Activated naive CD8-positive, alpha-beta T cell treated with anti-CD3 and anti-CD28 coated beads for 36 hours (primary cell): ENCODE measurements at regions not wholly inside any gene's neighbourhood (a gene's known extent, or its start where the extent isn't known, plus 50 kb on each side); places are given as distances from the start of the nearest gene placed in this dataset.
"Not testable (repeated sequence)": the region's sequence is repeated elsewhere in the genome, so short reads cannot be mapped to it uniquely, and the experiment has no call there.

ENCODE experiments used
- DNase-seq: peaks from one replicate; pipeline ENCODE4 v3.0.0; 2021
- H3K27ac Mint-ChIP-seq: one replicate; pipeline ENCODE4 v1.8.0; 2022; ENCODE audit warnings: mild to moderate bottlenecking, moderate library complexity, mixed read lengths
- H3K27me3 Mint-ChIP-seq: one replicate; pipeline ENCODE4 v1.8.0; 2022; ENCODE audit warnings: mild to moderate bottlenecking, mixed read lengths
- H3K36me3 Mint-ChIP-seq: one replicate; pipeline ENCODE4 v1.8.0; 2021; ENCODE audit warnings: mild to moderate bottlenecking, mixed read lengths
- H3K4me1 Mint-ChIP-seq: one replicate; pipeline ENCODE4 v1.8.0; 2021; ENCODE audit warnings: mixed read lengths
- H3K4me3 Mint-ChIP-seq: one replicate; pipeline ENCODE4 v1.8.0; 2022; ENCODE audit warnings: mild to moderate bottlenecking, moderate library complexity, mixed read lengths
- H3K9me3 Mint-ChIP-seq: one replicate; pipeline ENCODE4 v1.8.0; 2022; ENCODE audit warnings: mixed read lengths

DNA sequence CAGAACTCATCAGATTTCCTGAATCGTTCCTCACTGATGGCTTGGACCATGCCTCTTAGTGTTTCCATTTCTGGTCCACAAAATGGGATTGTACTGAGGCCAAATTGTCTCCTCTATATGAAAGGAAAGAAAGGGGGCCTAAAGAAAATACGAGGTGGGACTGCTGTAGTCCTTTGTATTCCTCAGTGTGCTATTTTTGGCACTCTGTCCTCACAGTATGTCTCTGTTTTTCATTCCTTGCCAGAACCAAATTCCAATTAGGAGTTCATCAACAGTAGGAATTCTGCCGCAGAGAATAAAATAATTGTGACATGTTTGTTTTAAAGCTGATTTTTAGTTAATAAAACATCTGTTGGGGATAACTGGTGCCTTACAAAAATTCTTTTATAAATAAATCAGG lies 515.7 kb downstream of the SMARCA1 start:
- no peak for DNase-seq
- H3K4me3 Mint-ChIP-seq: no peak overlapping the region
- H3K27ac Mint-ChIP-seq: no peak overlapping the region
- no peaks in the 10 kb centered on the region for H3K27me3 Mint-ChIP-seq
- no peaks in the 10 kb centered on the region for H3K9me3 Mint-ChIP-seq
- H3K4me1 Mint-ChIP-seq: no peaks in the 10 kb centered on the region
- no peaks in the 10 kb centered on the region for H3K36me3 Mint-ChIP-seq

DNA sequence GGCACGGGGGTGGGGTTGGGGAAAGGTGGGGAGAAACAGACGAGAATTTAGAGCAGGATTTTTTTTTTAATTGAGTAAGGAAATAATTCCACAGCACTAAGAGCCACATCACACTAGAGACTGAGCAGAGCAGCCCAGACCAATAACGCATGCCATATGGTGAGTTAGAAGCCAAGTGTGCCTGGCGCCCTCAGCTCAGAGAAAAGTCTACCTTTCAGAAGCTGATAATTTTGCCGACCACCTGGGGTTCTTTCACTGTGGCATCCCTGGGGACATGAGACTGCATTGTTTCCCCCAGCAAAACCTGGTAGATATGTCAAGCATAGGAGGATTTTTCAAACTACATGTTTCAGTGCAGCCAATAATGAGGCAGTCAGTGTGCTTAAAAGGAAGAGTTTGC lies 516.8 kb downstream of the SMARCA1 start:
- DNase-seq: no peak
- H3K9me3 Mint-ChIP-seq: no peaks in the 10 kb centered on the region
- H3K36me3 Mint-ChIP-seq: no peaks in the 10 kb centered on the region
- H3K4me3 Mint-ChIP-seq: no peak overlapping the region
- no peaks in the 10 kb centered on the region for H3K4me1 Mint-ChIP-seq
- H3K27me3 Mint-ChIP-seq: no peaks in the 10 kb centered on the region
- H3K27ac Mint-ChIP-seq: no peak overlapping the region

DNA sequence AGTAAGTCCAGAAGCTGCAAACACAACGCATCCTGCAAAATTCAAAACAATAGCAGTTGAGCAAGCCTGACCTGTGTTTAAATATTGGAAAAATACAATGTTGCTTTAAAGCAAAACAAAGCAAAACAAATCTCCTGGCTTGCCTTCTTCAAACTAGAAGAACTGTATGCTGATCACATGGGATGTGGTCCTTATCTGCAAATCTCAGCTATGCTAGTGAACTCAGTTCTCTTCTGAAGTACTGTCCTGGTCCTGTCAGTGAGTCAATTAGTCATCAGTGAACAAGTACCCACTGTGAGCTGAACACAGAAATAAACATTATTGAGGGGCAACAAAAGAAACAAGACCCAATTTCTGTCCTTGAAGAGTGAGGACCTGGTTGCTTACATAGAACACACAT lies 522.5 kb downstream of the SMARCA1 start:
- Mint-ChIP-seq H3K9me3 (no peaks in the 10 kb centered on the region), H3K4me3 (no peak overlapping the region), H3K36me3 (no peaks in the 10 kb centered on the region), H3K27ac (no peak overlapping the region), H3K4me1 (no peaks in the 10 kb centered on the region), H3K27me3 (no peaks in the 10 kb centered on the region)
- DNase-seq: no peak

DNA sequence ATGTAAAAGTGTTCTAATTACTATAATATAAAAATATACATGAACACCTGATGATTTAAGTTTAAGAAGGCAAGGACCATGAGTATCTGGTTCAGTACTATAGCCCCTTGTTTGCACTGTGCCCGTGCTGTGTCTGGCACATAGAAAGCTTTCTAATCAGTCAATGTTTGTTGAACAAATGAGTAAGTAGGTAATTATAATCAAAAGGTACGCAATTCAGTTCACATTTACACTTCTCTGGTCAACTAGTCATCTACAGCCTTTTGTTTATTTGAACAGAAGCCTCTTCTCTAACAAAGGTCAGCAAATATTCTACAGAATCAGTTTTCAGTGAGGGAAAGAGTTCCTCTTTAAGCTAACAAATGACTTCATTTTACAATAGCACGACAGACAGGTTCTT lies 523.3 kb downstream of the SMARCA1 start:
- no peaks in the 10 kb centered on the region for H3K36me3 Mint-ChIP-seq
- H3K9me3 Mint-ChIP-seq: peaks cover 1% of the 10 kb centered on the region
- H3K4me3 Mint-ChIP-seq: no peak overlapping the region
- DNase-seq: no peak
- no peaks in the 10 kb centered on the region for H3K27me3 Mint-ChIP-seq
- H3K27ac Mint-ChIP-seq: no peak overlapping the region
- H3K4me1 Mint-ChIP-seq: no peaks in the 10 kb centered on the region

DNA sequence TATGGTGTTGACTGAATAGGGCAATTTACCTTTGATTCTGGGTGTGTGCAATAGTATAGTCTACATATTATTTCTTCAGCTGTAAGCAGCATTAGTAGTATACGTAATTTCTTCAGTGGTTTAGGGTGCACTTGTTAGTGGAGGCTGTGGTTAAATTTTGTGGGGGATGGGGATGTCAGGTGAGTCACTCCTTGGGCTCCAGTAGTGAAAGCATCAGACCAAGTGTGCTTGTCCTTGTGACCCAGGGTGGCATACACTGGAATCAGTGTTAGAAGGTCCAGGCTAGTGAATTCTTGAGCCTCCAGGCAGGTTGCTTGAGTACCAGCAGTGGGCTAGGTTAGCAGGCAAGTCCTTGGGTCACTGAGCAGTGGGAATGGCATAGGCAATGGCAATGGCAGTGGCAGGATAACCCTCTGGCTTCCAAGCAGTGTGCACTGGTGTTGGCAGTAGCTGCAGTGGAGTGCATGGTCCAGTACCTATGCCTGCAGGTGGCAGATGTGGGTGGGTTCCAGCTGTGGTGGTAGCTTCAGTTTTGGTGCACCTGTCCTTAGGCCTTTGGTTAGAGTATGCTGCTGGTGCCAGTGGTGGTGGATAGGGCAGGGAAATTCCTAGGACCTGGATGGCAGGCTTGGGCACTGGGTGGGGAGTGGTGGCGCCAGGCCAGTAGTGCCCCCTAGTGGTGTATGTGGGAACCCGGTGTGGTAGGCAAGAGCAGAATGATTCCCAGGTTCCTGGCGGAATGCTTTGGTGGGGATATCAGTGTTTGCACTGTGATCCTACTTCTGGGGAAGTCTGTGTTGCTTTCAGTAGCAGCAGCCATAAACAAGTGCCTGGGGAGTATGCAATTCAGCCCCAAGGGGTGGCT lies 531.0 kb downstream of the SMARCA1 start:
- no peaks in the 10 kb centered on the region for H3K36me3 Mint-ChIP-seq
- H3K9me3 Mint-ChIP-seq: peaks cover 3% of the 10 kb centered on the region
- no peak overlapping the region for H3K27ac Mint-ChIP-seq
- no peaks in the 10 kb centered on the region for H3K27me3 Mint-ChIP-seq
- DNase-seq: no peak
- no peaks in the 10 kb centered on the region for H3K4me1 Mint-ChIP-seq
- H3K4me3 Mint-ChIP-seq: no peak overlapping the region

DNA sequence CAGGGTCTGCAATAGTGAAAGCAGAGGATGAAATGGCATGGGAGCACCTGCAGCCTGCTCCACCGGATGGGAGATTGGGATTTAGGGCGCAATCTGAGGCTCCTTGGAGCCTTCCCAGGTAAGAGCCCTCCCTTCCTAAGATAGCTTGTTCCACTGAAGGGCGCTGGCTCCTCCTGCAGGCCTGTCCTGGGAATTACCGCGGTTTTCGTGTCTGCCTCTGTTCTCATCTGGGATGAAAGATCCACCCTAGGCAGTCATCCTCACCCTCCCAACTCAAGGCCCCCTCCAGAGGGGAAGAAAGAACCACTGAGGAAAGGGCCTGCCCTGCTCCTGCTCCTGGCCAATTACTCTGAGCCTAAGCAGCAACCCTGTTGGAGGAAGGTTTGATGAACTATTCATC lies 547.5 kb downstream of the SMARCA1 start:
- no peaks in the 10 kb centered on the region for H3K4me1 Mint-ChIP-seq
- no peaks in the 10 kb centered on the region for H3K27me3 Mint-ChIP-seq
- H3K36me3 Mint-ChIP-seq: no peaks in the 10 kb centered on the region
- H3K27ac Mint-ChIP-seq: no peak overlapping the region
- H3K4me3 Mint-ChIP-seq: no peak overlapping the region
- DNase-seq: peak; percentile 1
- no peaks in the 10 kb centered on the region for H3K9me3 Mint-ChIP-seq

DNA sequence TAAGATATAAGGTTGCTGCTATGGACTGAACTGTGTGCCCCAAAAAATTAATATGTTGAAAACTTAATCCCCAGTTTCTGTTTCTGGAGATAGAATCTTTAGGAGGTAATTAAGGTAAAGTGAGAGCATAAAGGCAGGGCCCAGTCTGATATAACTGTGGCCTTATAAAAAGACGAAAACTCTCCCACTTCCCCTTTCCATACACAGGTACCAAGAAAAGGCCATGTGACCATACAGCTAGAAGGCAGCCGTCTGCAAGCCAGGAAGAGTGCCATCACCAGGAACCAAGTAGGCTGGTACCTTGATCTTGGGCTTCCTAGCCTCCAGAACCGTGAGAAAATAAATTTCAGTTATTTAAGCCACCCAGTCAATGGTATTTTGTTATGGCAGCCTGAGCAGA lies 550.3 kb downstream of the SMARCA1 start:
- Mint-ChIP-seq H3K27me3 (no peaks in the 10 kb centered on the region), H3K4me1 (no peaks in the 10 kb centered on the region), H3K27ac (no peak overlapping the region), H3K9me3 (no peaks in the 10 kb centered on the region), H3K36me3 (no peaks in the 10 kb centered on the region), H3K4me3 (no peak overlapping the region)
- no peak for DNase-seq

DNA sequence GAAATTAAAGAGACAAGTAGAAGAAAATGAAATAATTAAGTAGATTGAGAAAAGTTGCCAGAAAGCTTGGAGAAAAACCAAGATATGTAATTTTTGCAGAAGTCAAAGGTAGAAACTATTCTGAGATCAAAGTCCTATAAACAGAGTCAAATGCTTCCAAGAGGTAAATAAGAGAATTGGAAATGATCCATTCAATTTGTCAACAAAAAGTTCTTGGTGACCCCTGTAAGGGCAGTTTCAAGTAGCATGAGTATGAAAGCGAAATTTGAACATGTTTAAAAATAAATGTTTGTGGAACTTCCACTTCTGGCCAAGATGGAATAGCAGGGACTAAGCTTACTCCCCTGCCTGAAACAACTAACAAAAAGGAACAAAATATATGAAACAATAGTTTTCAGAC lies 562.0 kb downstream of the SMARCA1 start:
- H3K27me3 Mint-ChIP-seq: no peaks in the 10 kb centered on the region
- peaks cover 1% of the 10 kb centered on the region for H3K9me3 Mint-ChIP-seq
- H3K36me3 Mint-ChIP-seq: no peaks in the 10 kb centered on the region
- H3K4me1 Mint-ChIP-seq: no peaks in the 10 kb centered on the region
- H3K4me3 Mint-ChIP-seq: no peak overlapping the region
- H3K27ac Mint-ChIP-seq: no peak overlapping the region
- DNase-seq: no peak

DNA sequence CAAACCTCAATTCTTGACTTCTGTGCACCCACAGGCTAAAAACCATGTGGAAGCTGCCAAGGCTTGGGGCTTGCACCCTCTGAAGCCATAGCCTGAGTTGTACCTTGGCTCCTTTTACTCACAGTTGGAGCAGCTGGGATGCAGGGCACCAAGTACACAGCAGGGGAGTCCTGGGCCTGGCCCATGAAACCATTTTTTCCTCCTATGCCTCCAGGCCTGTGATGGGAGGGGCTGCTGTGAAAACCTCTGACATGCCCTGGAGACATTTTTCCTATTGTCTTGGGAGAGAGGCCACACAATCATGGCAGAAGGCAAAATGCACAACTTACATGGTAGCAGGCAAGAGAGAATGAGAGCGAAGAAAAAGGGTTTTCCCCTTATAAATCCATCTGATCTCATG lies 568.6 kb downstream of the SMARCA1 start:
- H3K4me3 Mint-ChIP-seq, DNase-seq, H3K4me1 Mint-ChIP-seq, H3K9me3 Mint-ChIP-seq, H3K27me3 Mint-ChIP-seq, H3K36me3 Mint-ChIP-seq, H3K27ac Mint-ChIP-seq: not testable (repeated sequence)

DNA sequence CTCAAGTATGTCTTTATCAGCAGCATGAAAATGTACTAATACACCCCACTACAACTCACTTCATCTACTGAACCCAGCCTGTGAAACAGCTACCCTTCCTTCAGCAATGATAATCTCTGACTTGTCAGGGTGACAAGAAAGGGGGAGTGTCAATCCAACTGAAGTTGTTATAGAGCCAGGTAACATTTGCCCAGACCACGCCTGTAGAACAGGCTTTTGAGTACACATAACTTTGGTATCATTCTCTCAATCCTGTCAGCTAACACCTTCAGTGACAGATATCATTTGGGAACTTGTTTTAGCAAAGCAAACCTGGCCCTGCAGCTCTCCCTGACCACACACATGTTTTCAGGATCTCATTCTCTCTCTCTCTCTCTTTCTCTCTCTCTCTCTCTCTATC lies 592.2 kb downstream of the SMARCA1 start:
- Mint-ChIP-seq H3K27ac (no peak overlapping the region), H3K36me3 (no peaks in the 10 kb centered on the region), H3K4me3 (no peak overlapping the region), H3K4me1 (no peaks in the 10 kb centered on the region), H3K27me3 (no peaks in the 10 kb centered on the region), H3K9me3 (no peaks in the 10 kb centered on the region)
- DNase-seq: no peak

DNA sequence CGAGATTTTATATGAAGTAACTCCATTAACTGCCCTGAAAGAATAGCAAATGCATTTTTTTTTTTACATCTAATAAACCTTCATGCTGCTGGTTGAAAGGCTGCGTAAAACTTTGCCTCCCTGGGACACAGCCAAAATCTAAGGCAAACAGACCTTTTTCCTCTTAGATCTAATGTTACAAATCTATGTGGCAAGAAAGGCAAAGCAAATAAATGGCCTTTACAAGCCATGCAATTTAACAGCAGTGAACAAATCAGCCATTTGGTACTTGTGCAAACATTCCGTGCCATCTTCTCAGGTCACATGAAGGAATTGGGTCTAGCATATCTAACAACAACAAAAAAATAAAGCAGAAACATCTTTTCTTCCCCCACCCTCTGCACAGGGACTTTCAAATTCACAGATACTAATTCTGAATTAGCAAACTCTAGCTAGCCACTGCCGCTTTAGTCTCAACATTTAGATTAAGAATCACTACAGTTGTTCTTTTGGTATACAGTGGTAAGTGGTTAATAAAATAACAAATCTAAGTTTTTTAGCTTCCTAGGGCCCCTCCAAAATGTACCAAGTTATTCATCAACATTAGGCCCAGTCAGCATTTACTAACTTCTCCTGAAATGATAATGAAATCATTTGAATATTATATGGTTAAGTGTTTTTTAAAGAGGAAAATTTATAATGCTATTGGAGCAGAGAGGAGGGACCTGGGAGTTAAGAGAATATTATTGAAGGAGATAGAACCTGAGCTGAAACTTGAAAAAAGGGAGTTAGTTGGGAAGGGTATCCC lies 593.8 kb downstream of the SMARCA1 start:
- no peak overlapping the region for H3K27ac Mint-ChIP-seq
- no peak for DNase-seq
- no peaks in the 10 kb centered on the region for H3K36me3 Mint-ChIP-seq
- no peaks in the 10 kb centered on the region for H3K4me1 Mint-ChIP-seq
- H3K4me3 Mint-ChIP-seq: no peak overlapping the region
- no peaks in the 10 kb centered on the region for H3K9me3 Mint-ChIP-seq
- H3K27me3 Mint-ChIP-seq: no peaks in the 10 kb centered on the region

DNA sequence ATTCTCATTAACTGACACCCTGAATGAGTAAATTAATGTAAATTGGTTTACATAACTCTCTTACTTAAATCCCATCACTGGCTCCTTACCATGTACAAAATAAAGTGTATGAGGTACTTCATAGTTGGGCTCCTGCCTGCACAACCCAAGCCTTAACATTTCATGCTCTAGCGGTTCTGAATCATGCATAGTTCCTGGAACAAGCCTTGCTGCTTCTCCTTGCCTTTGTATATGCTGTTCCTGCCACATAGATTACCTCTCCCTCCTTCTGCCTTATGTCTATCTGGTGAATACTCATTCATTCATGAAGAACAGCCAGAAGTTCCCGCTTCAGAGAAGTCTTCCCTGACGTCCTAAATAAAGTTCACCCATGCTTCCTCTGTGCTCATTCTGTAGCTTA lies 594.7 kb downstream of the SMARCA1 start:
- no peaks in the 10 kb centered on the region for H3K27me3 Mint-ChIP-seq
- H3K27ac Mint-ChIP-seq: no peak overlapping the region
- no peaks in the 10 kb centered on the region for H3K9me3 Mint-ChIP-seq
- DNase-seq: no peak
- no peaks in the 10 kb centered on the region for H3K36me3 Mint-ChIP-seq
- H3K4me1 Mint-ChIP-seq: no peaks in the 10 kb centered on the region
- no peak overlapping the region for H3K4me3 Mint-ChIP-seq

DNA sequence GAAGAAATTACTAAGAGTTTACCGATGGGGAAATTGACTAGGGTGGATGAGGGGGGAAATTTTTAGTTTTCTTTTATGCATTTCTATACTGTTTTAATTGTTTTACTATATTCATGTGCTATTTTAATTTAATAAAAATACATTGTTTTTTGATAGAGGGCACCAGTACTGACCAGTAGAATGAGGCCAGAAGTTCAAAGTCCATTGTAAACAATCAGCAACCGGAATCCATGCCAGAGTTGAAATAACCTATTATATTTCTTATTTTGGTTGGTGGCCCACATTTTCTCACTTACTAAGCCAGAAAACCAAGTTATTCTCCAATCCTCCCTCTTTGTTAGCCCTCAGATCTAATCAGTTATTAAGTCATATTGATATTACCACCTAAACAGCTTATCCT lies 595.9 kb downstream of the SMARCA1 start:
- no peaks in the 10 kb centered on the region for H3K4me1 Mint-ChIP-seq
- H3K36me3 Mint-ChIP-seq: no peaks in the 10 kb centered on the region
- no peak overlapping the region for H3K27ac Mint-ChIP-seq

DNA sequence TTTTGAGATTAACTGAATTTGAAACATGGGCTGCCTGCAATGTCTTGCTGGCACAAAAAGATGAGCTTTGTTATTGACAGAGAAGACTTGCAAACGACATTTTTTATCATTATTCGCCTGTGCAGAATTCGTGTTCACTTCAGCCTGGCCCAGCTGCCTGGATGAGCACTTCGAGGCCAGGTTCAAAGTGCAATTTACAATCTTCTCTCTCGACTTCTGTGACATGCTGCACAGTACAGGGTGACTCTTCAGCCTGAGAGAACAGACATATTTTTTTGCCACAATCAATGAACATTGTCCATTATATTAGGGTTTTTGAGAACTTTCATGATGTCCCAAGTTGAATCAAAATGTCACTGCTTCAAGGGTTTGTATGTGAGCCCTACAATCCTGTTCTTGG lies 616.5 kb downstream of the SMARCA1 start:
- H3K4me1 Mint-ChIP-seq: no peaks in the 10 kb centered on the region
- no peaks in the 10 kb centered on the region for H3K9me3 Mint-ChIP-seq
- no peak overlapping the region for H3K4me3 Mint-ChIP-seq
- no peaks in the 10 kb centered on the region for H3K27me3 Mint-ChIP-seq
- no peak overlapping the region for H3K27ac Mint-ChIP-seq
- no peaks in the 10 kb centered on the region for H3K36me3 Mint-ChIP-seq
- no peak for DNase-seq

More for the DNA sequence above, 595.9 kb downstream of the SMARCA1 start:
- Mint-ChIP-seq H3K27me3 (no peaks in the 10 kb centered on the region), H3K4me3 (no peak overlapping the region), H3K9me3 (no peaks in the 10 kb centered on the region)
- no peak for DNase-seq

DNA sequence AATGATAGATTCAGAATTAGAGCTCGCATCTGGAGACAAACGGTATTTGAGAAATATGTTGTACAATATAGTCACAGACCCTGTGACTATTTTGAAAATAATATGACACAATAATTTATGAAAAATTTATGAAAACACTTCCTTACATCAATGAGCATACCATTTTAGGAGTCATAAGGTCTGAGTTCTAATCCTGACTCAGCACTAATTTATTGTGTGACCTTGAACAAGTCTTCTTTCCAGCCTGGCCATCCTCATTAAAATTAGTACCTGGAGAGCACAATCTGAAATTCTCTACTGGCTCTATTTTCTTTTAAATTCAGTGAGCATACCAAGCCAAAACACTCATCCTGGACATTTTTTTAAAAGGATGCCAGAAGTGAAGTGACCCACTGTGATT lies 622.3 kb downstream of the SMARCA1 start:
- no peak for DNase-seq
- no peaks in the 10 kb centered on the region for H3K4me1 Mint-ChIP-seq
- no peak overlapping the region for H3K4me3 Mint-ChIP-seq
- H3K36me3 Mint-ChIP-seq: no peaks in the 10 kb centered on the region
- no peak overlapping the region for H3K27ac Mint-ChIP-seq
- H3K9me3 Mint-ChIP-seq: no peaks in the 10 kb centered on the region
- H3K27me3 Mint-ChIP-seq: no peaks in the 10 kb centered on the region

DNA sequence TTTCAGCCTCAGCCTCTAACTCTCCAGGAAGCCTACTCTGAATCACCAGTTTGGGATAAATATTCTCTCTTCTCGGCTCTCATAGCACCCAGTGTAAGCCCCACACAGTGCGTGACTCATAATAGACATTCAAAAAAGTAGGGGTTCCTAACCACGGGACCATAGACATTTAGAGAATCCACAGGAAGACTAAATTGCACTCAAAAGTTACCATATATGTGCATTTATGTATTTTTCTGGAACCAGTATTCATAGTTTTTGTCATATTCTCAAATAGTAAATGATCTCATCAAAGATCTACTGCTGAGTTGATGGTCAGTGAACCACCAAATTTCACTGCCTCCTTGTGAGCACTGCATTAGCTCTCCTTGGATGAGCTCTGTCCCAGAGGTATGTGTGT lies 625.7 kb downstream of the SMARCA1 start:
- no peaks in the 10 kb centered on the region for H3K4me1 Mint-ChIP-seq
- H3K9me3 Mint-ChIP-seq: no peaks in the 10 kb centered on the region
- H3K27ac Mint-ChIP-seq: no peak overlapping the region
- no peak overlapping the region for H3K4me3 Mint-ChIP-seq
- H3K36me3 Mint-ChIP-seq: no peaks in the 10 kb centered on the region
- H3K27me3 Mint-ChIP-seq: no peaks in the 10 kb centered on the region
- DNase-seq: no peak
